PC-3 (cell line): ENCODE measurements at regions not wholly inside any gene's neighbourhood (a gene's known extent, or its start where the extent isn't known, plus 50 kb on each side); places are given as distances from the start of the nearest gene placed in this dataset.

ENCODE experiments used
- ATAC-seq: fragments of 200-7000 bp; cut with Tn5 transposase; 2 replicates; pipeline ENCODE4 v1.9.1; 2020; ENCODE audit warnings: mild to moderate bottlenecking, moderate library complexity
- BruUV-seq: library from RNA; stranded (reverse); fragments of 400-500 nt; replicated peaks from 2 replicates; lab custom pipeline; 2021; lab: Mats Ljungman, UMichigan
- CTCF ChIA-PET: fragments of 300-600 bp; sonication (Branson Sonifier 250); formaldehyde crosslinking; loops from one replicate; lab custom pipeline; 2022; ENCODE audit warnings: antibody characterized with exemption; lab: Charles Lee
- POLR2A ChIA-PET: fragments of 300-600 bp; sonication (Branson Sonifier 250); formaldehyde crosslinking; loops from one replicate; lab custom pipeline; 2022; ENCODE audit warnings: antibody characterized with exemption; ENCODE audit not compliant: unreplicated experiment; lab: Charles Lee
- DNase-seq: peaks from one replicate; pipeline ENCODE4 v3.0.0-alpha.2; 2015
- H2AFZ ChIP-seq: fragments of 300-600 bp; sonication (generic); 2 replicates; pipeline ENCODE4 v1.6.0; 2016; ENCODE audit warnings: antibody characterized with exemption, low read length
- H3F3A ChIP-seq: fragments of 300-600 bp; sonication (generic); one replicate; pipeline ENCODE4 v1.6.0; 2017; ENCODE audit warnings: antibody characterized with exemption, low read length, control low read depth, mild to moderate bottlenecking; ENCODE audit not compliant: unreplicated experiment
- H3K27ac ChIP-seq: fragments of 300-600 bp; sonication (generic); 2 replicates; pipeline ENCODE4 v1.5.1; 2016; ENCODE audit warnings: mild to moderate bottlenecking, low read length
- H3K27me3 ChIP-seq: fragments of 300-600 bp; sonication (generic); 2 replicates; pipeline ENCODE4 v1.6.1; 2016; ENCODE audit warnings: low read length, mixed read lengths
- H3K36me3 ChIP-seq: fragments of 300-600 bp; sonication (generic); 2 replicates; pipeline ENCODE4 v1.6.1; 2016; ENCODE audit warnings: low read depth, mixed run types, low read length, mixed read lengths
- H3K4me1 ChIP-seq: fragments of 300-600 bp; sonication (generic); 2 replicates; pipeline ENCODE4 v1.5.1; 2016; ENCODE audit warnings: low read length; ENCODE audit not compliant: insufficient read depth
- H3K4me2 ChIP-seq: fragments of 300-600 bp; sonication (generic); 2 replicates; pipeline ENCODE4 v1.6.0; 2016; ENCODE audit warnings: low read length
- H3K4me3 ChIP-seq: fragments of 300-600 bp; sonication (generic); 2 replicates; pipeline ENCODE4 v1.5.1; 2016; ENCODE audit warnings: mild to moderate bottlenecking, low read length, mixed read lengths
- H3K79me2 ChIP-seq: fragments of 300-600 bp; sonication (generic); 2 replicates; pipeline ENCODE4 v1.6.1; 2017; ENCODE audit warnings: low read length, mixed read lengths
- H3K9ac ChIP-seq: fragments of 300-600 bp; sonication (generic); 2 replicates; pipeline ENCODE4 v1.6.0; 2016; ENCODE audit warnings: mild to moderate bottlenecking, low read length
- H3K9me2 ChIP-seq: fragments of 300-600 bp; sonication (generic); replicated peaks from 2 replicates; pipeline ENCODE4 v1.6.1; 2016; ENCODE audit warnings: mixed run types, low read length, mixed read lengths
- H3K9me3 ChIP-seq: fragments of 300-600 bp; sonication (generic); 2 replicates; pipeline ENCODE4 v1.6.1; 2016; ENCODE audit warnings: low read length, mixed read lengths
- H4K20me1 ChIP-seq: fragments of 300-600 bp; sonication (generic); 2 replicates; pipeline ENCODE4 v1.6.1; 2016; ENCODE audit warnings: low read length, mixed read lengths
- CTCF ChIP-seq: fragments of 300-600 bp; sonication (generic); conservative IDR thresholded peaks from 2 replicates; pipeline ENCODE4 v1.5.1; 2017; ENCODE audit warnings: antibody characterized with exemption, low read depth, mild to moderate bottlenecking, low read length
- EZH2 ChIP-seq: fragments of 300-600 bp; sonication (generic); IDR thresholded peaks from one replicate; pipeline ENCODE4 v1.6.1; 2017; ENCODE audit warnings: antibody characterized with exemption, mild to moderate bottlenecking, low read length; ENCODE audit not compliant: unreplicated experiment
- EZH2phosphoT487 ChIP-seq: fragments of 300-600 bp; sonication (generic); IDR thresholded peaks from 2 replicates; pipeline ENCODE4 v1.6.1; 2018; ENCODE audit warnings: mild to moderate bottlenecking, antibody characterized with exemption, low read length, borderline replicate concordance
- intact Hi-C: fragments of 100-400 bp; cut with micrococcal nuclease; formaldehyde crosslinking; loops from 2 replicates; pipeline ENCODE4 v1.9.0; 2023

GRCh38 chr4:66609014-66609413 is 936.3 kb downstream of the CENPC start:
- H3K79me2 ChIP-seq = no peaks in the 10 kb centered on the region
- ChIA-PET CTCF (no interaction called here), POLR2A (no interaction called here)
- H3K9me2 ChIP-seq = no peaks in the 10 kb centered on the region
- intact Hi-C loops = no loop called here
- no peak overlapping the region for H3K27ac ChIP-seq
- H3K4me3 ChIP-seq = no peak overlapping the region
- H3K9ac ChIP-seq = no peak overlapping the region
- H3K9me3 ChIP-seq = no peaks in the 10 kb centered on the region
- DNase-seq = no peak
- H3F3A ChIP-seq = no peaks in the 10 kb centered on the region
- no peaks in the 10 kb centered on the region for H3K36me3 ChIP-seq
- H3K4me1 ChIP-seq = no peaks in the 10 kb centered on the region
- TF ChIP-seq EZH2phosphoT487 = no peak
- TF ChIP-seq CTCF = no peak
- TF ChIP-seq EZH2 = no peak
- BruUV-seq = no TSS peak
- H3K27me3 ChIP-seq = no peaks in the 10 kb centered on the region
- no peak overlapping the region for H2AFZ ChIP-seq
- no peaks in the 10 kb centered on the region for H4K20me1 ChIP-seq
- no peak overlapping the region for H3K4me2 ChIP-seq
- no peak for ATAC-seq

GRCh38 chr4:66606908-66607307 is 936.6 kb upstream of the EPHA5 start:
- Histone ChIP-seq H3K27ac (no peak overlapping the region), H3F3A (no peaks in the 10 kb centered on the region), H3K9me3 (no peaks in the 10 kb centered on the region), H2AFZ (no peak overlapping the region), H3K27me3 (no peaks in the 10 kb centered on the region), H3K79me2 (no peaks in the 10 kb centered on the region), H3K4me2 (no peak overlapping the region), H3K9me2 (no peaks in the 10 kb centered on the region), H3K4me1 (no peaks in the 10 kb centered on the region), H3K9ac (no peak overlapping the region), H3K4me3 (no peak overlapping the region), H4K20me1 (no peaks in the 10 kb centered on the region), H3K36me3 (no peaks in the 10 kb centered on the region)
- ChIA-PET POLR2A (no interaction called here), CTCF (no interaction called here)
- no peak for DNase-seq
- ATAC-seq = no peak
- TF ChIP-seq CTCF (no peak), EZH2 (no peak), EZH2phosphoT487 (no peak)
- no TSS peak for BruUV-seq
- intact Hi-C loops = no loop called here

- H3K4me1 ChIP-seq = no peaks in the 10 kb centered on the region
- H3F3A ChIP-seq = no peaks in the 10 kb centered on the region
- POLR2A ChIA-PET = no interaction called here
Observed at GRCh38 chr4:66606215-66606614, 935.9 kb upstream of the EPHA5 start.

More at GRCh38 chr4:66606215-66606614, 935.9 kb upstream of the EPHA5 start:
- H3K9ac ChIP-seq = no peak overlapping the region
- H3K9me3 ChIP-seq = no peaks in the 10 kb centered on the region
- DNase-seq = no peak
- TF ChIP-seq CTCF (no peak), EZH2phosphoT487 (no peak), EZH2 (no peak)
- H4K20me1 ChIP-seq = no peaks in the 10 kb centered on the region
- no peak overlapping the region for H3K4me2 ChIP-seq
- H3K79me2 ChIP-seq = no peaks in the 10 kb centered on the region
- no peaks in the 10 kb centered on the region for H3K36me3 ChIP-seq
- BruUV-seq = no TSS peak
- no peaks in the 10 kb centered on the region for H3K9me2 ChIP-seq
- H3K27me3 ChIP-seq = no peaks in the 10 kb centered on the region
- CTCF ChIA-PET = no interaction called here
- ATAC-seq = peak; percentile 37
- no peak overlapping the region for H3K4me3 ChIP-seq
- no peak overlapping the region for H3K27ac ChIP-seq
- no peak overlapping the region for H2AFZ ChIP-seq
- intact Hi-C loops = no loop called here
